MV-4-11 (cell line): ENCODE measurements at regions not wholly inside any gene's neighbourhood (a gene's known extent, or its start where the extent isn't known, plus 50 kb on each side); places are given as distances from the start of the nearest gene placed in this dataset.

Experiments
- DNase-seq: peaks from one replicate; lab custom pipeline; 2025; lab: John Stamatoyannopoulos, UW

DNA sequence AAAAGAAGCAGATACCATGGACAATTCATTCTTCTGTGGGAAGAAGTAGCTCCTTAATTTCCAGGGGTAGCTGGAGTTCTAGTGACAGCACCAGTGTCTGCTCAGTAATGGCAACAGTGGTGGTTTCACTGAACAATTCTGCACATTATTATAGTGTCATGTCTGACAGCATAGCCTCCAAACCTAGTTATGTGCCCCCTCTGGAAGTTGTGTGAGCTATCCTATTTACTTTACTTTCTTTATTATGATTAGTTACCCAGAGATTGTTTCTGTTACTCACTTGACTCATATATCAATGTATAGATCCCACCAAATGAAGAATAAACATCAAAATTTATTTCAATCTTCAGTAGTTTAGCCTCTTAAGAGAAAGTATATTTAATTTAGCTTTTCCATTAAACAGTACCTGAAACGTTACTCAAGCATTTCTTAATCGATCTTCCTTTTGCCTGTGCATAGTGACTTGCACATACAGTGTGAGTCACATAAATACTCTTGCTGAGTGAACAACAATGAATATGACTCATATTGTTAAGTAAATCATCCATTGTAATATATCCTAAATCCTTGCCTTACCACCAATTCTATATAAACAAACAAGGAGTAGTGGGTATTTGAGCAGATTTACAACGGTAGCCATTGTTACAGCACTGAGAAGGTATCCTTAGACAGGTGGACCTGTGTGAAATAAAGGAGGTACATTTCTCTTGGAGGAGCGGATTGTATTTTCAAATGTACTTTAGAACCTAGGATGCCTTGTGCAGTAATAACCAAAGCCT is 534.7 kb downstream of the ANKRD50 start:
- DNase-seq = no peak

DNA sequence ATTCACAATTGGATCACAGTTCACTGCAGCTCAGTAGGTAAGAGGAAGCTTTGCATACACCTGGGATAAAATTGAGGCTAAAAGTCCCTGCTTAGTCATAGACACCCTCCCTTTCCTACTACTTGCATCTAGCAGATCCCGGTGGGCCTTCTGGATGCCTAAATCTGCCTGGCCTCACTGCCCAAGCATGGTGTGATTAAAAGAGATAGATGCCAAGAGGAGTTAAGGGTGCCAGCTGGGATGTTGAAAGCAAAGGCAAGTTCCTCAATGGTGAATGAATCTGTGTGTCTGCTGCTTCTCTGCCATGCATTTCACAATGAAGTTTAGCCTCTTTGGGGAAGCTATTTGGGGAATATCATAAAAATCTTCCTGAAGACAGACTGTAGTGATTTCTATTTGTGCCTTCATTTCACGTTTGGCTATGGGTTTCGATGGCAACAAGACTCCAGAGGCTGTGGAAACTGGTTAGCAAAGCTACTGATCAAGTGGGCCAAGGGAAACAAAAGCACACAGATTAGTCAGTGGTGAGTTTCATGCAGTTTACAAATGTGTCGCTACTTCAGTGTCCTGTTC is 534.0 kb downstream of the ANKRD50 start:
- no peak for DNase-seq

DNA sequence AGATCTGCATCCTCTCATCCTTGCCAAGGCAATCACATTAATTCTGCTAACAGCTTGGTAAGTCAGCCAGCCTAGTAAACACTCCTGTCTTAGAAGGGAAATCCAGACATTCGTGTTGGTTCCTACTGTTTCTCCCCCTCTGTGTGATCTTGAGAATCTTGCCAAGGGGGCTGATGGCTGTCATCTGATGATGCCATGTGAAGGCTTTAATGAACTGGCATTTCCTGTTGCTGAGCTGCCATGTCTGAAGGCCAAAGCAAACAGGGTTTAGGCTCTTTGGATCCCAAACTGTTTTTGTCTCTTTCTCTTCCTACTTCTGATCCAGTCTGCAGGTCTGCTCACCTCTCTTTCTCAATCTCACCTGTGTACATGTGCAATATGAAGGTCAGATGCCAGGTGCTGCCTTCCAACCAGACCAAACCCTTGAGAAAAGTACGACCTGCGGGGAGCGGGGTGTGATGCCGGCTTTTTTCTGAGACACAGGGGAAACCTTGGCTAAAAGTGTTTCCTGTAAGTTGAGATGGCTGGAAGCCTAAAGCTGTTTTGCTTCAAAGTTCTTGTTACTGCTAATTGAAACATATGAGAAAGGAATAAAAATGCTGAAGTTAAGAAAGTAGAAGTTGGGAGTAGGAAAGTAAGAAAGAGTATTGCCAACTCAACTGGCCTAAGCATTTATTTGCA is 532.9 kb downstream of the ANKRD50 start:
- DNase-seq = no peak

DNA sequence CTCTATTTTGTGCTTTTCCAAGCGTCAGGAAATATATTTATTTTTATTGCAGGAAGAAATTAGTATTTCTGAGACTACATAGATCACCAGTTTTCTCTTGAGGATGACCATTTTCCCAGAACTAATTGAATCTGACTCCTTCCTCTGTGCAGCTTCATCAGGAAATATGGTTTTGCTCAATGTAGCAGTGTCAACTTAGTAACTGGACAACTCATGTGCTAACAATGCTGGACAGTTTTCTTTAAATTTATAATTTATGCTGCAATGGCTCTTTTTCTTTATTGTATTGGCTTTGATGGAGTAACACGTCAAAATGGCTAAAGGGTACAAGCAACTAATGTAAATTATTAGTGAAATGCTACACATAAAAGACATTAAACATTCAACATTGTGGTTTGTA is 531.5 kb downstream of the ANKRD50 start:
- no peak for DNase-seq

DNA sequence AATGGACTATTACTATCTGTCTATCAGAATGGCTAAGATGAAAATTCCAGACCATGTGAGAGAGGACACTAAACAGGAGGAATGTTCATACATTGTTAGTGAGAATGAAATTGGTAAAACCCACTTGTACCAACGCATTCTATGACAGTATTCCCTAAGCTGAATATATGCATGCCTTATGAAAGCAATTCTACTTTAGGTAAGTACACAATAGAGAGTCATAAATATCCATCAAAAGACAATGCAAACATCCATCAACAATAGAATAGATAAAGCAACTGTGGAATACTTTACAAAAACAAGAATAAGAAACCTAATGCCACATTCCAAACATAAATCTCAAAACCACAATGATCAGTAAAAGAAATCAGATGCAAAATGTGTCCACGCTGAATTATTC is 529.3 kb downstream of the ANKRD50 start:
- DNase-seq = no peak

DNA sequence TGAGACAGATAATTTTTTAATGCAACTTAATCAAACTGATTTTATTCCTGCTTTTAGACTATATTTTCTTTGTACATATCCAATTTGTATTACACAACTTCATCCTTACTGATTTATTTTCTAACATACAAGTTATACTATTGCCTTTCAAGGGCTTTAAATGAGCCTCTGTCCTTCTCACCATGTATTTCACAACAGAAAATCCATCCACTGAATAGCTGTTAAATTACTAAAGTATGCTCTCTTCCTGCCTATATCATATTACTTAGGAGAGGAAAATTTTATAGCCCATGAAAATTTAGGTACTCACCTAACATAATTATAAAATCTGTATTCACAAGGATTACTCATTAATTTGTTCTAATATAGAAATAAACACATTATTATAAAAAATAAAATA is 528.6 kb downstream of the ANKRD50 start:
- DNase-seq = no peak

DNA sequence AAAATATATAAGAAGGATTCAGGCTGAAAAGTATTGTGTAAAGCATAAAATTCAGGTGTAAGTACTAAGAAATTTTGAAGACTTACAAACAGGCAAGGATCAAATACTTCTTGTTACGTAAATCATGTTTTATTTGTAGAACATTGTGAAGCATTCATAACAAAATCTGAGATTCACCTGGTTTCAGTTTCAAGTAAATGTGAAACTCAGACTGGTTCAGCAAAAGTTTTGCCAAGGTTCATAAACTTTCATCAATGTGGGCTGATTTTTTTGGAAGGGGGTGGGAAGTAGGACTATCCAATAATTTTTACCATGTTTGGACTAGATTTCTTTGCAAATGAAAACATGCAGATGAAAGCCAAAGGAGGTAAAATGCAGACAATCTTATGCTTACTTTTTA is 527.7 kb downstream of the ANKRD50 start:
- no peak for DNase-seq

DNA sequence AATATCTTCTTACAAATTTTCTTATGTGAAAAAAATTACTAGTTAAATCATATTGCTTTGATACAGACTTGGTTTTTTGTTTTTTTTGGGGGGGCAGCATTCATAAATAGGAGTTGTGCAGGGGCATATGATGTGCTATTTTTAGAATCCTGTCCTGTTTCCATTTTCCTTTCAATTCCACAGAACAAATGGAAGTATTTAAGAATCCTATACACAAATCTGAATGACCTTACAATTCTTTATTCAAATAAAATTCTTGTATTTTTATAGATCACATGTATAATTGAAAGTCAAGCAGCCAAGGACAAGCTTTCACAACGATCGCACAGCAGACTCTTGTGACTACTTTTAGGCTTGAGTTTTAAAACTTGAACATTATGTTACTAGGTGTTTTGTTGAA is 523.9 kb downstream of the ANKRD50 start:
- no peak for DNase-seq

DNA sequence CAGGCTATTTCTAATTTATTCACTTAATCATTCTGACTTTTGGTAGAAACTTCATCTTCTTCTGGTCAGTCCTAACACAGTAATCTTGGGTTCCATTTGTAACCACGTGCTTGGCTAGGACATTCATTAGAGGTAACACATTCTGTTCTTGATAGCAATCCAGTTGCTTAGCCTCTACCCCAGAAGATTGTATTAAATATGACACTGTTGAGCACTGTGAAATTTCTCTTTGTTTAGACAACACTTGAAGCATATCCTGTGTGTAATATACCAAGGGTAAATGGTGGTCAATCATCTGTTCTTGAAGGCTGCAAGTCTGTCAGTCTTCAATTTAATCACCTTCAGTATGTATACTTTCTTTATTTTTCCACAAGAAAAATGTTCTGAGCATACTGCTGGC is 523.0 kb downstream of the ANKRD50 start:
- DNase-seq = no peak

DNA sequence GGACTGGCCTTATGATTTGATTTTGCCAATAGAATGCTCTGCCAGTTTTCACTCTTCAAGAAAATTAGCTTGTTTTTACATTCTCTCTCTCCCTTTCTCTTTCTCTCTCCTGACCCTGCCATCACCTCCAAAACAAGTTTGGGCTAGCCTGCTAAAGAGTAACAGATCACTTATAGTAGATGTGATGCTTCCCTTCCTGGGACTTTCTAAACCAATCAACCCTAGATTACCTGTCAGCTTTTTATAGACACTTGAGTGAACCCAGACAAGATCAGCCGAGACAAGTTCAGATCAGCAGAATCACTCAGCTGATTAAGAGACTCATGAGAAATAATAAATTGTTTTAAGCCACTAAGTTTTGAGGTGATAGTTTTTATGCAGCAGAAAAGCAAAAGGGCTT is 521.2 kb downstream of the ANKRD50 start:
- DNase-seq = no peak

DNA sequence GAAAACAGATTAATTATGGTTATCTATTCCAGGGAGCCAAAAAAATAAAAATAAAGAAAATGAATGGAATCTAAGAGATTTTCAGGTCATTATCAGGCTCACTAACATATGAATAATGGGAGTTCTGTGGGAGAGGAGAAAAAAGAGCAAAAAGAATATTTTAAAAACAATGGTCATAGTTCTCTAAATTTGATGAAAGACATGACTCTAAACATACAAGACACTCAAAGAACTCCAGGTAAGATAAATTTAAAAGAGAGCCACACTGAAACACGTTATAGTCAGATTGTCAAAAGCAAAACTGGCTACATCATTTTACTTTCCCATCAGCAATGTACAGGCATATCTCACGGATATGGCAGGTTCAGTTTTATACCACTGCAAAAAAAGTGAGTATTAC is 520.0 kb downstream of the ANKRD50 start:
- no peak for DNase-seq

DNA sequence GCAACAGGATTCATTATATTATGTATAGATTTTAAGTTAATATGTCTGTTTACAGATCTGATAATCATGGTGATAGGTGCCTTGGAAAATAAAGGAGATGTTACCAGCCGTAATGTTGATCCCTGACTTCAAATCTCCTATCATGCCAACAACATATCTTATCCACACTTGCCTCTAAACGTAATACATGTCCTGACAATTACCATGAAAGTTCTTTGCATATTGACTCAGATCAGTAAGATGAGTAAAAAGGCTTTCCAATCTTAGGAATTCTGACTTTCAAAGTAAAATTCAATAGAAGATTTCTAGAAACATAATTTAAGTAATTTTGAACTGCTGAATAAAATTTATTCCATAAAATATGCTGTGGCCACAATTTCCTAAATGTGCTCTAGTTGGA is 513.3 kb downstream of the ANKRD50 start:
- no peak for DNase-seq

DNA sequence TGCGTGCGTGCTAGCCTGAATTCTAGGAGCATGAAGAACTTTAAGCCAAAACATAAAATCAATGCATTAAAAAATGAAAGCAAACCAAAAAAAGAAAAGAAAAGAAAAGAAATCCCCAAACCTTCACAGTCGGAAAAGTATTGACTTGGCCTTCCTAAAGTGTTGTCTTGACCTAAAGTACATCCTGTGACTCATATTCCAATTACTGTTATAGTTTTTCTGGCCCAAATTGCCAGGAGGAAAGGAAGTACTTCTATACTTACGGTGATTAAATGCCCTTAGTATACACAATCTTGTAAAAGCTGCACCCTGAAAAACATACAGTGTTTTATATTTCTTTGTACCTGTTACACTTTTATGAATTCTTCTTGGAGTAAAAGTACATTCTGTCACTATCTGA is 512.8 kb downstream of the ANKRD50 start:
- no peak for DNase-seq

DNA sequence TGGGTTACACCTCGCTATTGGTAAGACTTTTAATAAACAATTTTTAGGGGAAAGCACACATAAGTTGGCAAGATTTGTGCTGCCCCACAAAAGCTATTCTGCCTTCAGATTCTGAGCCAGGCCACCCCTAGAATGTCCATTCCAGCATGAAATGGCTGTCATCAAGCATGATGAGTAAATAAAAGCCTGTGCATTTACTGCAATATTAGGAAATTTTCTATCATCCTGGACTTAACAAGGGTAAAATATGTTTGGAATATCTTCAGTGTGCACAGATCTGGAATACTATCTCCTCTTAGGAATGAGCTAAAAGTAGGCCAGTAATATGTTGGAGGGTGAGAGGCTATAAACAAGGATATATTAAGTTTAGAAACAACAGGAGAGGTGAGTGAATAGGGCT is 510.9 kb downstream of the ANKRD50 start:
- DNase-seq = no peak

DNA sequence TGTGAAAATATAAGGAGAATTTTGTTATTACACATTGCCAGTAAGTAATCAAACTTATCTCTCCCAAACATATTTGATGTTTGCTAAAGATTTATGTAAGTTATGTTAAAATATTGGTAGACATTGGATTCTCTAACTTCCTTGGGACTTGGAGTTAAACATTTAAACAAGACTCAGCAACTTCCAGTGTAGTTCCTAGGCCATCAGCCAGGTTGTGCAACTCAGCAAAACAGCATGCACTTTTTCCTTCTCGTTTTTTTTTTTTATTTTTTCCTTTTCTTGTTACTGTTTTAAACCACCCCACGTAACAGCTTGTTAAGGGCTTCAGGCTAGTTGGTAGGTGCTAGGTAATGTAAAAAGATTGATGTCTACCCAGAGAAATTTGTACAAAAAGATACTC is 510.4 kb downstream of the ANKRD50 start:
- no peak for DNase-seq

DNA sequence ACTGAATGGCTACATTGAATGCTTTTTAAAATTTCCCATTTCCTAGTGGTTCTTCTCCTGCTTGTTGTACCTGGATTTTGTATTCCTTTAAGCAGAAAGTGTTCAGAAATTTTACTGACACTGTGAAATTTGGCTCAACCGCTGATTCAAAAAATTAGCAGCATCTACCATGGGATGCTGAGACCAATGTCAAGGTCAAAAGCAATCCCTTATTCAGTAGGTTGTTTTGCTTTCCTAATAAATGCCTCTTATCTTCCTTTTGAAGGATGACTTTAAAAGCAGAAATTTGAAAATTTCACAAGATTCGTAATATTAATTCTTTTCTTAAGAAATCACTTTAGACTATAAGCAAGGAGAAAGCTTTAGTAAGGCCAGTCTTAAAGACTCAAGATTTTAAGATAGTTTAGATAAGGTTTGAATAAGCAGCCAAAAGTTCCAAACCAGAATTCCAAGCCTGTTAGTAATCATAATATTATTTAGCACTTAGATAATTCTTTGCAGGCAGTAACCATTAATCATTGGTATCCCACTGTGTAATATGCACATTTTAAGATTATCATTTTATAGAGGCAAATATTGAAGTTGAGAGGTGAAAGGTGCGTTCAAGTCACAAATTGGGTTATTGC is 508.8 kb downstream of the ANKRD50 start:
- no peak for DNase-seq

DNA sequence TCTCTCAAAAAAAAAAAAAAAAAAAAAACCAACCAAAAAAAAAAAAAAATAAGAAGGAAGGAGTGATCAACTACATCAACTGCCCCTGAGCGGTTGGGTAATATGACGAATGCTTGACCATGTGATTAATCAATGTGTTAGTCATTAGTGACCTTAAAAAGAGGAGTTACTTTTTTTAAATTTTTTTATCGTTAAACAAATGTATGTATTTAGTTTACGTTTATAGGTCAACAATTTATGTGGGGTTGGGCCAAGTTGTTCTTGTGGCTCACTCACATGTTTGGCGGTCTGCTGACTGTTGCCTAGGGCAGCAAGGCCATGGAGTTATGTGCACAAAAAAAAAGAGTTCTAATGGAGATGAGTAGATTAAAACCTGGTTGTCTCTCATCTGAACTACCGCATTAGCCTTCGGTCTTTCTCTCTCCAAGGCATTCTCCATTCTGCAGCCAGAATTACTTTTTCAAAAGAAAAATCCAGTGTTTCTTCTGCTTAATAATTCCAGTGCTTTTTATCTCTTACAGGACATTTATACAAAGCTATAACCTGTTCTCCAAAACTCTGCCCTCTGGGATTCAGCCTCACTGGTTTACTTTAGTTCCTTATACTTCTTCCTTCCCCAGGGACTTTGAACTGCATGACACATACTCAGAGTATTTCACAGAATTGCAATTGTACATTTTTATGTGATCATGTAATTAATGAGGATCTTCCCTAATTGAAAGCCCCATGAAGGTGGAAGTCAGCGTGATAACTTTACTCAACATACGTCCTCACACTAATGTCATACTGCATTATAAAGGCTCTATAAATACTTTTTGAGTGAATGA is 505.5 kb downstream of the ANKRD50 start:
- no peak for DNase-seq

DNA sequence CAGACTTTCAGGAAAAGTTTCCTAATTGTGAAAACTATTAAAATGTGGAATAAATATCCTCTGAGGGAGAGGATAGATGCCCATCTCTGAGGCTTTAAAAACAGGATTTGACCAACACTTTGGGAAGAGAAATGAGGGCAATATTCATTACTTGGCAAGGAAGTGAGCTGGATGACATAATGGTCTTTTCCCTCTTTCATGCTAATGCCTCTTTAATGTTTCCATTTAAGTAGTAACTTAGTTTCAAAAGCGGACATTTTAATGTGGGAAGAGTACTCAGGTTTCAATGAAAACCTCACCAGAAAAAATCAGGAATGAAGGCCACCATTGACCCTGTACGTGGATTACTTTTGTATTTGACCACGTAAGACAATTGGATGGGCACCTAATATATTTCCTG is 503.3 kb downstream of the ANKRD50 start:
- no peak for DNase-seq

DNA sequence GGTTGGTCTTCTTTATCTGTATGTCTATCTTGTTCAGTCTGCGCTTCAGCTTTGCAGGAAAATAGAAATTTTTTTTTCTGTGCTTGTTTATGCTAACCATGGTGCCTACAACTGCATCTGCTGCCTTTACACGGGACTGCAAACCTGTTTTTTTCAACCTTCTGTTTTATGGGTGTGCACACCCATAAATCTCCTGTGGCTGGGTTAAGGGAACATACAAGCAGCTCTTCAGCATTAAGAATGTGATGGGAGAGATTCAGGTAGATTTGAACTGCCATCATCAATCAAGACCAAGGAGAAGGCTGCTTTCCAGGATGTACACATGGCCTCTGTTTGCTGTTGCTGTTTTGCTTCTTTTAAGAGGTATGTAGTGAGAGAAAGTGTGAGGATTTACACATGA is 502.9 kb downstream of the ANKRD50 start:
- no peak for DNase-seq

DNA sequence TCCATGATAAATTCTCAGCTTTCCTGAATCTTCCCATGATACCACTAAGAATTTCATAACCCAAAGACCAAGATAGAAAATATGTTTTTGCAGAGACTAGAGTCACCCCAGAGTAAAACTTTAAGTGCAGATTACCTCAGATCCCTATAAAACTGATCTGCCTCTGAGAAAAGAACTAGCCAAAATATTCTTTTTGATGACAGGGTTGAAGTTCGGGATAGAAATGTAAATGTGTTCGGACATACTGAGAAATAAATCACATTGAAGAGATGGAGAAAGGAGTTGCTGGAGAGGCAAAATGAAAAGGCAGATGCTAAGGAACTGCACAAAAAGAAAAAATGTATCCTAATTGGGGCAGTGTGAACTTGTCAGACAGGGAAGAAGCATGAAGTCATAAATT is 501.8 kb downstream of the ANKRD50 start:
- DNase-seq = no peak

DNA sequence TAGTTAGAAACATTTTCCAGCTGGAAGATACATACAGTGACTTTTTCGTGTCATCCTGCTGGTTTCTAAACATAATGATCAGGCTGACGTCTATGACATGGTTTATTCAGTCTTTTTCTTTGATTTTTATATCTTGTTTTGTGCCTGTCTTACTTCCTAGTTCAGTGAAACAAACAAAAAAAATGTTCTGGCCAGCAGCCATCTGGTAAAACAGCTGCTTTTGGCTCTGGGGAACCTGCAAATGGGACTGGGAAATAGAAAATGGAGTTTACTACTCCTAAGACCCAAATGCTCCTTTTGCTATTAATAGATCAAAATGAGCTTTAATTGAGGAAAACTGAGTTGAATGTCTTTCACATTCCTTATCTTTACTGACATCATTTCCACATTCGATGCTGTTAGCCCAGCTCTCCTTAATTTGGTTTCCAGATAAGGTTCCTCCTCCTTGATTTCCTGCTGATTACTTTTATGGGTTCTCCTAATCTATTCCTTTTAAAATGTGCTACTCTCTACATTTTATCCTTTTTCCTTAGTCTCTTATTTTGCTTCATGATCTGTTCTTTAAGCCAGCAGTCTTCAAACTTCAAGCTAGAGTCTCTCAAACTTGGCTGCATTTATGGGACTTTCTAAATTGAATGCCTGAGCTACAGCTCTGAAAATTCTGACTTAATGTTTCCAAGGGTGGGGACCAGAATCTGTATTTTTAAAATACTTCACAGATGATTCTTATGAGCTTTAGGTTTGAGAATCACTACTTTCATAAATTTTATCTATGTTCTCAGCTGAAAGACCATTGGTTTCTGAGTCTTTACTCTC is 499.5 kb downstream of the ANKRD50 start:
- no peak for DNase-seq
